Nucleus accumbens (tissue), 56 donors: ENCODE measurements at regions not wholly inside any gene's neighbourhood (a gene's known extent, or its start where the extent isn't known, plus 50 kb on each side); places are given as distances from the start of the nearest gene placed in this dataset.

Source experiments
- DNase-seq, 56 donors: peaks; one replicate each; lab custom pipeline; 2025; lab: John Stamatoyannopoulos, UW

- no peak for DNase-seq
These were observed 578.4 kb downstream of the ZIC1 start for GRCh38 chr3:147987549-147987948.

GRCh38 chr3:147989344-147989743 is 580.2 kb downstream of the ZIC1 start:
- no peak for DNase-seq

GRCh38 chr3:148002705-148003205 is 593.6 kb downstream of the ZIC1 start:
- no peak for DNase-seq

GRCh38 chr3:148004331-148004730 is 595.2 kb downstream of the ZIC1 start:
- DNase-seq: no peak

- no peak for DNase-seq
These were observed 596.3 kb downstream of the ZIC1 start for GRCh38 chr3:148005456-148005855.

- no peak for DNase-seq
These were observed 597.3 kb downstream of the ZIC1 start for GRCh38 chr3:148006508-148006907.

- DNase-seq: no peak
These were observed 599.4 kb downstream of the ZIC1 start for GRCh38 chr3:148008591-148008990.

DNA sequence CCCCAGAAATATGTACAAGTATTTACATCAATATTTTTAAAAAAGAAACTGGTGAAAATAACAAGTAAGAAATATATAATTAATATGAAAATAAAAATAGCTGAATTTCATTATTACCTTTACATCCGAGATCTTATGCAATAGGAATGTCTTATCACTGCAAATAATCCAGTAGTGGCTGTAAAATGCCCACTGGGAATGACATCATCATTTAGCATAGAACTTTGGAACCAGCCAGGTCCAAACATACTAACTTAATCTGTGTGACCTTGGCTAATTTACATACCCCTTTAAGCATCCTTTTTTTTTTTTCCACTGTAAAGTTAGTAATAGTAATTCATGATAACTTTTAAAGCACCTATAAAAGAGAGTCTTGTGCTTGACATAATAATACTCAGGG is 611.7 kb downstream of the ZIC1 start:
- DNase-seq: no peak

DNA sequence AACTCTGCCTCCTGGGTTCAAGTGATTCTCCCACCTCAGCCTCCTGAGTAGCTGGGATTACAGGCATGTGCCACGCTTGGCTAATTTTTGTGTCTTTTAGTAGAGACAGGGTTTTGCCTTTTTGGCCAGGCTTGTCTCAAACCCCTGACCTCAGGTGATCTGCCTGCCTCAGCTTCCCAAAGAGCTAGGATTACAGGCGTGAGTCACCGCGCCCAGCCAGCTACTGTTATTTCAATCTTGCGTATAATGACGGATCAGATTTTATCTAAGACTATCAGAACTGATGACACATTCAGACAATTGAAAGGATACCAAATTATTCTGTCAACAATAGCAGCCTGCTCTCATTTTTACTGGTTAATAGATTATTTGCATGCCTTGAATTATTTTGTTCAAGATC is 612.2 kb downstream of the ZIC1 start:
- no peak for DNase-seq

GRCh38 chr3:148023994-148024393 is 614.8 kb downstream of the ZIC1 start:
- no peak for DNase-seq

DNA sequence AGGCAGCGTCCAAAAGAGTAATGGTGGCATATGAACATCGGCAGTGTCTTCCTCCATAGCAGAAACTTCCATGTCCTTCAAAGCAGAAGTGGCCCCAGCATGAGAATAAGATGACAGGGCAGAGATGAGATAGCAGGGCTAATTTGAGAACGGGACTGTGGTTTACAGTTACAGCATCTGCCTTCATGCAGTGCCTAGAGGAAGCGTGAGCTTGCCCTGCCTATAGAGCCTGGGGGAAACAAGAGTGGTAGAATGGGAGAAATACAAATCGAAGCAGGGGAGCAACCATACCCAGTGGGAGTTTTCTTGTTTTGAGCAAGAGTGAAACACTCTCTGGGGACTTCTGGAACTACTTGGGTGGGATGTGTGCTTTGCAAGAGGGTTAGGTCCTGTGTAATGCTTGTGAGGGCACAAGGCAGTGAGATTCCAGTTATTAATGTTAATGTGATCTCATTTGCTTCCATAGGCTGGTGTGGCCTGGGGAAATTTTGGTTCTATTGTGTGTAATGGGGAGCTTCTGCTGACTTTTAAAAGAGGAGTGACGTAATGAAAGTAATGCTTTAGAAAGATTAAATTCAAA is 616.9 kb downstream of the ZIC1 start:
- no peak for DNase-seq

DNA sequence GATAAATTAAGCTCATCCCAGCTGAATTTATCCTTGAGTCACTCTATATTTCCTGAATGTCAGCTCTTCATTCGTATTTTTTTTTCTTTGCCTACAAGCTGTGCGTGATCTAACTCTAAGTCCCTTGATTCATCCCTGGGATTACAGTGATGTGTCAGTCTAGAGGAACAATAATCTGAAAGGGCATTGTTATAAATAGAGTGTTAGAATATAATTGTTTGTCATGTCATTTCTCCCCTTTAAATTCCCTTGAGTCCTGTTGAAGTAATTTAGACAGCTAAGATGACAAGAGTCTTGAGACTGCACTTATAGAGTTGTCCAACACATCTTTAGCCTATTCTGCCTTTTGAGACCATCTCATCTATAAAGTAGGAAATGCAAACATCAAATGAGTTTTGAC is 621.8 kb downstream of the ZIC1 start:
- DNase-seq: no peak

- no peak for DNase-seq
These were observed 625.2 kb downstream of the ZIC1 start for GRCh38 chr3:148034353-148034752.

DNA sequence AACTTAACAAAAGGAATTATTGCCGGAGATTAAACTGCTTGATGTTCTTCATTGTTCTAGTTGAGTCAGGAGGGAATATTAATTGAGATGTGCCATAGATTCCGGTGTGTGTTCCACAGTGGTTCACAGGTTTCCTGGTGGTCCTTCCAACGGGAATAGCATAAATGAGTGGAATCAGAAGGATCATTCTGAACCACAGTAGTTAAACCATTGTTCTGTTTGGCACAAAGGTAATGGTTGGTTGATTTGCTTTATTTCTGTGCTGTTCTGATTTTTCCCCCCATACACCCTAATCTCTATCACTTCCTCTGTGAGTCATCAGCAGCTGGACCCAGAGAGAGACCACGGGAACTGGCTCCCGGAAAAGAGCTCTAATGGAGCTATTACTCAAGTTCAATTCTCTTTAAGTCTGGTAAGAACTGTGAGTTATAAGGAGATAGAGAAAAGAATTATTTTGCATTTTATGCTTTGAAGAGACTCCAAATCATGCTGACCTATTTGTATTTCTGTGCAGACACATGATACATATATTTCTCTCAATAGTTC is 627.2 kb downstream of the ZIC1 start:
- DNase-seq: peak in 1 of 56 donors; percentile 2

DNA sequence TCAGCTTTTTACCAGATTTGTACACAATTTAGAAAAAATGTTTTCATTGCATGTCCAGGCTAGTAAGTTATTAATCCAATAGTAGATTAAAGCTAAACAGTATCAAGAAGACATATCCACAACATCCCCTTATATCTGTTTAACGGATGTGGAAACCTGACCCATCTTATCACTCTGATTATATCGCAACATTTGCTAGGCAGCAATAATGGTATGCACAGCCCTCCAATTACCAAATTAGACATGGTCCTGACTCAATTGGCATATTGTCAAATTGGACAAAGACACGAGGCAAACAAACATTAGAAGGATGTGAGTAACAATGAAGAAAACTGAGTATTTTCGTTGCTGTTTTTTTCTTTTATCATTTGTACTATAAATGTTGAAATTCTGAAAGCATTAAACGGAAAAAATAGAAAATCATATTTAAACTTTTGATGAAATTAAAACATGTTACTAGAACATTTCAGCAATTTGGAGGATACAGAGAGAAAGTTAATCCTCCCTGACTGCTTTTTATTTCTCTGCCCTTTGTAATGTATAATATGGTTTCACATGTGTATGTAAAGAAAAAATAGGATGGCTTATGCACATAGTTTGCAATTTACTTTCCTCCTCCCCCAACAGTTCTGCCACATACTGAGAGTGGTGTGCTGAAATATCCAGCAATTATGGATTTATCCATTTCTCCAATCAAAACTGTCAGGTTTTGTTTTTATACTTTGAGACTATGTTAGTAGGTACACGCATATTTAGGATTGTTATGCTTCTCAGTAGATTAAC is 633.7 kb downstream of the ZIC1 start:
- DNase-seq: no peak

DNA sequence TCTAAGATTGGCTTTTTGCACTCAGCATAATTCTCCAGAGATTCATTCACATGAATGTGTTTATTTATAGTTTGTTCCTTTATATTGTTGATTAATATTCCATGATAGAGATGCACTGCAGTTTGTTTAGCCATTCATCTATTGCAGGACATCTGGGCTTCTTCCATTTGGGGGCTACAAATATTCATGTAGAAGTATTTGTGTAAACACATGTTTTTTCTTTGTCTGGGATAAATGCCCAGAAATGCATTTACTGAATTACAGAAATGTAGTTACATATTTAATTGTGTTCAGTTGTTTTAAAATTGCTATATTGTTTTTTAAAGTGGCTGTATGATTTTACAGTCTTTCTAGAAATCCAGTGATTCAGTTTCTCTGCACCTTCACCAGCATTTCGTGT is 635.0 kb downstream of the ZIC1 start:
- no peak for DNase-seq

DNA sequence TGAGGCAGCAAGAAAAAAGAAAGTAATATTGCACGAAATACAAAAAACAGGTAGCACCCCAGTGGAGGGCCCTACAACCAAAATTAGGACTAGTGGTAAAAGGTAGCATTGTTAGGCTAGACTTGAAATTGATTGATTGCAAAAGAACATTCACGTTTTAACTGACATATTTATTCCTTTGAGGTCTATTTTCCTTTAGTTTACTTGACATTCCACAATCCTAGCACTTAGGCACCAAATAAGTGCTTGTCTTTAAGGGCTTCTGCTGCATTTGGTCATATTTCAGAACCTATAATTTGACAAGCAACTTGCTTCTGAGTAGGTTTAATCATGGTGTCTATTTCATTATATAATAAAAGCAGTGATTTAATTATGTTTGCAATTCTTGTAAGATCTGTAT is 642.7 kb upstream of the AGTR1 start:
- DNase-seq: no peak

GRCh38 chr3:148062590-148062989 is 635.1 kb upstream of the AGTR1 start:
- DNase-seq: no peak

DNA sequence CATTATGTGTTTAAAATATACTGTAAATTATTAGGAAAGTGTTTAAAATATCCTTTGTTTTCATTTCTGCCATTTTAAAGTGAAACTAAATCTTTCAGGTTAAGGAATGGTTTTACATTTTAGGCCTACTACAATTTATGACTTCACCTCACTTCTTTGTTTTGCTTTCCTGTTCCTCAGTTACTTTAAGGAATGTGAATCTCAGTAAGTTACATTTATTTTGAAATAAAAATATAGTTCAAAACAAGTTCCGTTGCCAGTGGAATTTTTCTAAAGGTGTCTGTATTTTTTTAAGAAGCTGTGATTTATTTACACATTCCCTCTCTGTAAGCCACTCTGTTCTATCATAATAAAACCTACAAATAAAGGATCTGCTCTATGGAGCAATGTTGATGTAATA is 630.9 kb upstream of the AGTR1 start:
- no peak for DNase-seq

DNA sequence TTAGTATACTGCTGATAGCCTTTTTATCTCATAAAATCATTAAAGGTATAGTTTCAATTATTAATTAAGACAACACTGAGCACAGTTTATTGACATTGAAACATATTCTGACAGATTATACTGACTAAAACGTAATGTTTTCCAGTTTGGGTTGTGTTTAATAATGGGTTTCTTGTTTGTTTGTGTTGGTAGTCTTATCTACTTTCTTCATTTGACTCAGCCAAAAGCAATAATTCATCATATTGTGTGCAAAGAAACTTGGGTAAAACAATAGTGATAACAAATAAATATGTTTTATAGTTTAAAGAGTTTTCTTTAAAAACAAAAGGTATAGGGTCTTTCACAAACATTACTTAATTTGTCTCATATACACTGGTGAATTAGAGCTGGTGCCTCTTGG is 629.2 kb upstream of the AGTR1 start:
- no peak for DNase-seq

DNA sequence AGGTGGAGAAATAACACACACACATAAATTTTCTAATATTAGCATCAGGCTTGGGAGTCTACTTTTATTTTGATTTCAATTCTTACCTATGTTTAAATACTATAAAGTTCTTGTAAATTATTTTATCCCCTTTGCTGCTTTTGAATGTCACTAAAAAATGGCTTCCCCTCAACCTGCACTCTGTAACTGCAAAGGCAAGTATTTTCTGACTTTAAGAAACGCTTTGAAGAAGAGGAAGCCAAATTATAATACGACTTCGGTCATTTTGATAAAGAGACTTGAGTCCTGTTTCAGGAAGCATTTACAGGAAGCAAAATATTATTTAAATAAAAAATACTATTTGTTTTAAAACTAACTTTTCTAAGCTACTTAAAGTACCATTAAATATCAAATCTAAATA is 627.7 kb upstream of the AGTR1 start:
- no peak for DNase-seq
